Tibial artery (tissue), 4 donors: ENCODE measurements at regions not wholly inside any gene's neighbourhood (a gene's known extent, or its start where the extent isn't known, plus 50 kb on each side); places are given as distances from the start of the nearest gene placed in this dataset.
"Not testable (repeated sequence)": the region's sequence is repeated elsewhere in the genome, so short reads cannot be mapped to it uniquely, and the experiment has no call there.

Source experiments
- DNase-seq, 2 donors: peaks; one replicate each; pipeline ENCODE4 v3.0.0-alpha.2; 2019
- H3K27ac ChIP-seq, 2 donors: fragments of 200-600 bp; sonication (generic) in 1 of 2; 1 replicate in 1 of 2; 2 replicates in 1 of 2; pipeline ENCODE4 v1.5.1; 2018 to 2019; ENCODE audit warnings: mild to moderate bottlenecking in 1 of 2
- H3K27me3 ChIP-seq, 2 donors: fragments of 200-600 bp; sonication (generic) in 1 of 2; one replicate each; pipeline versions ENCODE4 v1.5.1 to v1.6.0; 2016 to 2019
- H3K36me3 ChIP-seq, 3 donors: fragments of 200-600 bp; sonication (generic) in 2 of 3; one replicate each; pipeline ENCODE4 v1.5.1; 2016 to 2019; ENCODE audit warnings: mild to moderate bottlenecking in 2 of 3
- H3K4me1 ChIP-seq, 4 donors: fragments of 200-600 bp; sonication (generic) in 2 of 4; 1 replicate in 3 of 4; 2 replicates in 1 of 4; pipeline ENCODE4 v1.5.1; 2016 to 2019
- H3K4me3 ChIP-seq, 2 donors: fragments of 200-600 bp; sonication (generic) in 1 of 2; 1 replicate in 1 of 2; 2 replicates in 1 of 2; pipeline ENCODE4 v1.5.1; 2018 to 2019; ENCODE audit warnings: mild to moderate bottlenecking in 2 of 2
- H3K9me3 ChIP-seq, 3 donors: fragments of 200-600 bp; sonication (generic) in 1 of 3; one replicate each; pipeline ENCODE4 v1.5.1; 2016 to 2019
- intact Hi-C: fragments of 100-400 bp; cut with DNase I; formaldehyde crosslinking; loops from one replicate; pipeline ENCODE4 v1.15.0; 2023; ENCODE audit warnings: low total_unique reads
- TF ChIP-seq, protein P1 (sequence below), 2 experiments: fragments of 200-600 bp in 1 of 2; fragments of 450-650 bp in 1 of 2; IDR thresholded peaks; one replicate each; pipeline ENCODE4 v1.5.1; 2017 to 2019; ENCODE audit warnings: antibody characterized with exemption in 2 of 2, mild to moderate bottlenecking in 1 of 2, moderate library complexity in 1 of 2

DNA sequence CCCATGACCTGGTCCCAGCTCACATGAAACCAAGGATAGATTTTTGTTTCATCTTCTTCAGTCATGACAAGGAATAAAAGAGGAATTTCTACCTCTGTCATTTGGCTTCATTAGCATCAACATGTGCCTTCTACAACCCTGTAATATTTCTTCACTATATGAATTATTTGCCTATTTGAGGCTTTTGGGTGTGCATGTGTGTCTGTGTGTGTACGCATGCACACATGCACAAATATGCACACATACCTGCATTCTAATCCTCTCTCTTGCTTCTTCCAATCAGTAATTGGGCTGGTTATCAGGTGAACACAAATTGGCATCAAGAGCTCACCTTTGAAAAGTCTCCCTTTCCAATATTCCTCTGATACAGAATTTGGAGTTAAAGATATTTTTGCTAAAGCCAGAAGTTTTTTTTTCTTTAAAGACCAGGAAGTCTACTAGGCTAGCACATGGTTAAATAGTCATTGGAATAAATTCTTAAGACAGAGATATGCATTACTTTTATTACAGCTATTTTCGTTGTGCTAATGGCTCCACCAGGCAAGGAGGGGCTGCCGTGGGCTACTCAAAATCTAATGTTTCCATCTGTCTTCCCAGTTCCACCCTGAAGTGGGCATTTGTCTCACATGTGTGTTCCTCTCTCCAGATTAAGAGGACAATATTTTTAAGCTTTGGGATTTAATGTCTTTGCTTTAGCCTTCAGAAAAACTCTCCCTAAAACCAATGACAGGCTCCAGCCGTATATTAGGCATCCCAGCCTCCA, 547.2 kb upstream of the CDH5 start:
- no peaks in the 10 kb centered on the region for H3K9me3 ChIP-seq
- intact Hi-C loops = no loop called here
- H3K4me1 ChIP-seq = no peaks in the 10 kb centered on the region
- TF ChIP-seq, protein P1, sequence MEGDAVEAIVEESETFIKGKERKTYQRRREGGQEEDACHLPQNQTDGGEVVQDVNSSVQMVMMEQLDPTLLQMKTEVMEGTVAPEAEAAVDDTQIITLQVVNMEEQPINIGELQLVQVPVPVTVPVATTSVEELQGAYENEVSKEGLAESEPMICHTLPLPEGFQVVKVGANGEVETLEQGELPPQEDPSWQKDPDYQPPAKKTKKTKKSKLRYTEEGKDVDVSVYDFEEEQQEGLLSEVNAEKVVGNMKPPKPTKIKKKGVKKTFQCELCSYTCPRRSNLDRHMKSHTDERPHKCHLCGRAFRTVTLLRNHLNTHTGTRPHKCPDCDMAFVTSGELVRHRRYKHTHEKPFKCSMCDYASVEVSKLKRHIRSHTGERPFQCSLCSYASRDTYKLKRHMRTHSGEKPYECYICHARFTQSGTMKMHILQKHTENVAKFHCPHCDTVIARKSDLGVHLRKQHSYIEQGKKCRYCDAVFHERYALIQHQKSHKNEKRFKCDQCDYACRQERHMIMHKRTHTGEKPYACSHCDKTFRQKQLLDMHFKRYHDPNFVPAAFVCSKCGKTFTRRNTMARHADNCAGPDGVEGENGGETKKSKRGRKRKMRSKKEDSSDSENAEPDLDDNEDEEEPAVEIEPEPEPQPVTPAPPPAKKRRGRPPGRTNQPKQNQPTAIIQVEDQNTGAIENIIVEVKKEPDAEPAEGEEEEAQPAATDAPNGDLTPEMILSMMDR (IDR thresholded peaks at IDR 0.05) = no peak
- no peak overlapping the region for H3K4me3 ChIP-seq
- H3K36me3 ChIP-seq = no peaks in the 10 kb centered on the region
- no peaks in the 10 kb centered on the region for H3K27me3 ChIP-seq
- no peak overlapping the region for H3K27ac ChIP-seq
- DNase-seq = no peak

DNA sequence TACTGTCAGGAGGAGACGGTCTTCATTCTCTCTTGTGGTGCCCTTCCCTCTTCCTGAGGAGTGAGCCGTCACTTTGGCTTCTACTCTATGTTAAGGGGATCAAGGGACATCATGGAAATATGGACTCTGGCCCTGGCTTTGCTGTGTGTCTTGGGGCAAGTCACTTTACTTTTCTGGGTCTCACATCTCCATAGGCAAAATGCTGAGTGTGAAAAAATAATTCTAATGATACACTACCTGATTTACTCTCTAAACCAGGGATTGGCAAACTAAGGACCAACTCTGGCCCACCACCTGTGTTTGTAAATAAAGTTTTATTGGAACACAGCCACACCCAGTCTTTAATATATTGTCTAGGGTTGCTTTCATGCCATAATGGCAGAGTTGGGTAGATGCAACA, 548.7 kb upstream of the CDH5 start:
- TF ChIP-seq, protein P1 (IDR thresholded peaks at IDR 0.05) = no peak
- Histone ChIP-seq H3K4me3 (no peak overlapping the region), H3K27me3 (no peaks in the 10 kb centered on the region), H3K27ac (no peak overlapping the region), H3K9me3 (no peaks in the 10 kb centered on the region), H3K4me1 (no peaks in the 10 kb centered on the region), H3K36me3 (no peaks in the 10 kb centered on the region)
- no peak for DNase-seq
- intact Hi-C loops = no loop called here

GRCh38 chr16:65817066-65817465, 549.4 kb upstream of the CDH5 start:
- DNase-seq = no peak
- intact Hi-C loops = no loop called here
- Histone ChIP-seq H3K4me3 (no peak overlapping the region), H3K36me3 (no peaks in the 10 kb centered on the region), H3K9me3 (no peaks in the 10 kb centered on the region), H3K27me3 (no peaks in the 10 kb centered on the region), H3K27ac (no peak overlapping the region), H3K4me1 (no peaks in the 10 kb centered on the region)
- TF ChIP-seq, protein P1 (IDR thresholded peaks at IDR 0.05) = no peak

- Histone ChIP-seq H3K4me3 (no peak overlapping the region), H3K4me1 (no peaks in the 10 kb centered on the region), H3K9me3 (no peaks in the 10 kb centered on the region), H3K36me3 (no peaks in the 10 kb centered on the region), H3K27ac (no peak overlapping the region), H3K27me3 (no peaks in the 10 kb centered on the region)
- intact Hi-C loops = no loop called here
- TF ChIP-seq, protein P1 (IDR thresholded peaks at IDR 0.05) = no peak
- DNase-seq = no peak
Observed at GRCh38 chr16:65816556-65816955, 549.9 kb upstream of the CDH5 start.

- intact Hi-C loops = no loop called here
- TF ChIP-seq, protein P1 (IDR thresholded peaks at IDR 0.05) = no peak
- no peak overlapping the region for H3K27ac ChIP-seq
- no peaks in the 10 kb centered on the region for H3K9me3 ChIP-seq
- no peak for DNase-seq
- no peaks in the 10 kb centered on the region for H3K27me3 ChIP-seq
- H3K4me3 ChIP-seq = no peak overlapping the region
- no peaks in the 10 kb centered on the region for H3K4me1 ChIP-seq
- H3K36me3 ChIP-seq = no peaks in the 10 kb centered on the region
Observed at GRCh38 chr16:65815707-65816106, 550.8 kb upstream of the CDH5 start.

- H3K36me3 ChIP-seq, intact Hi-C loops, H3K9me3 ChIP-seq, H3K27ac ChIP-seq, H3K4me3 ChIP-seq, H3K27me3 ChIP-seq, DNase-seq, H3K4me1 ChIP-seq: not testable (repeated sequence)
Observed at GRCh38 chr16:65813879-65814278, 552.6 kb upstream of the CDH5 start.
